C1 segment of cervical spinal cord (tissue), 14 donors: ENCODE measurements at regions not wholly inside any gene's neighbourhood (a gene's known extent, or its start where the extent isn't known, plus 50 kb on each side); places are given as distances from the start of the nearest gene placed in this dataset.
"Not testable (repeated sequence)": the region's sequence is repeated elsewhere in the genome, so short reads cannot be mapped to it uniquely, and the experiment has no call there.

Experiments
- DNase-seq, 14 donors: peaks; one replicate each; lab custom pipeline; 2025; lab: John Stamatoyannopoulos, UW

GRCh38 chr7:48822138-48822537, 102.2 kb upstream of the CDC14C start:
- DNase-seq: no peak

GRCh38 chr7:48832303-48832845, 92.0 kb upstream of the CDC14C start:
- peak in 11 of 14 donors; percentile 9 to 40 (median 18) for DNase-seq

GRCh38 chr7:48837266-48837665, 87.1 kb upstream of the CDC14C start:
- no peak for DNase-seq

DNA sequence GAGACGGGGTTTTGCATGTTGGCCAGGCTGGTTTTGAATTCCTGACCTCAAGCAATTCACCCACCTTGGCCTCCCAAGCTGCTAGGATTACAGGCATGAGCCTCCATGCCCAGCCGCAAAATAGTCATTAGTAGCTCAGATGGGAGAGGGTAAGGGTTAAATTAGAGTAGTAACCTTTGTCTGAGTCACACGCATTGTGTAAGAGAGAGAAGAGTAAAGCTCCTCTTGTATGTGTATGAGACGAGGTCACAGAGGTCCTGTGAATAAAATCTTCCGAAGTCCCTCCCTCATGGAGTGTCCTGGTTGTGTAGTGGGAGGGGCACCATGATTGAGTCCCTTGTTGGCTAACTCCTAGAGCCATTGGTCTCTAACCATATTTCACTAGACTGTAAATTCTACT, 85.2 kb upstream of the CDC14C start:
- DNase-seq: no peak

DNA sequence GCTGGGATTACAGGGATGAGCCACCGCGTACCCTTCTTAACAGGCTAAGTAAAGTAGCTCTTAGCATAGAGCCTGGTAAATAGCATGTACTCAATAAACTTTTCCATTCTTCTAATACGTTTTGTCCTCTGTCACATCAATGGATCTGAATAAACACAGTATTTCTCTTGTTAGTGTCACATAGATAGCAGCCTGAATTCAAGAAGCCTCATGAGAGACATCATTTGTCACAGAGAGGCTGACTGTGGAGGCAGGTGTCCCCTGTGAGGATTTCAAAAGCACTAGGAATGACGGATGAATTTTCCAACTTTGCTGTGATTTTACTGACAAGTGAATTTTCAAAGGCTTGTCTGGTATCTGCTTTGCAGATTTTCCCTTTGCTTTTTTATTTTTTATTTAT, 82.6 kb upstream of the CDC14C start:
- no peak for DNase-seq

DNA sequence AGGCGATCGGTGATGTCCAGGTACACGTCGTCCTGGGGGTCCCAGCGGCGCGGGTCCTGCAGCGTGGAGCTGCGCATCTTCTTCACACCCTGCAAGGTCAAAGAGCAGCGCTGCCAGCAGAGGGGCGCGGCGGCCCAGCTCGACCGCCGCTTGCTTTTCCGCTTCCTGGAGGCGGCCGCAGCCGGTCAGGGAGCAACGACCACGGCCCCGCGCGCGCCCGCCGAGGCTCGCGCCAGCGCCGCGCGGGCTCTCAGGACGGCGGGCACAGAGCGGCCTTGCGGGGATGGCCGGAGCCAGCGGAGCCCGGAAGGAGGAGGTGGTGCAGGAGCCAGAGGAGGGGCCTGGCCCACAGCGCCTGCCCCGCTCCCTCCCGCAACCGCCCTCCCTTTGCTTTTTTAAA, 76.4 kb upstream of the CDC14C start:
- no peak for DNase-seq

DNA sequence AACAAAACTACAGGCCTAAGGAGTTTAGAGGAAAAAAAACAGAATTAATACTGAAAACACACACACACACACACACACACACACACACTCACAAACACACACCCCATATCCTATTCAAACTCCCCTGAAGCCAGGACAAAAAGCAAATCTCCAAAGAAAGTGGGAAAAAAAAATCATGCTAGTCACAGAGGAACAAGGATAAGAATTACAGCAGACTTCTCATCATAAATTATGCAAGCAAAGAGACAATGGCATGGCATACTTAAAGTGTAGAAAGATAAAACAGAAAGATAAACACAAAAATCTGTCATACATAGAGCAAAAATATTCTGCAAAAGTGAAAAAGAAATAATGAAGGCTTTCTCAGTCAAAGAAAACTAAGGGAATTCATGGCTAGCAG, 63.9 kb upstream of the CDC14C start:
- DNase-seq: not testable (repeated sequence)

DNA sequence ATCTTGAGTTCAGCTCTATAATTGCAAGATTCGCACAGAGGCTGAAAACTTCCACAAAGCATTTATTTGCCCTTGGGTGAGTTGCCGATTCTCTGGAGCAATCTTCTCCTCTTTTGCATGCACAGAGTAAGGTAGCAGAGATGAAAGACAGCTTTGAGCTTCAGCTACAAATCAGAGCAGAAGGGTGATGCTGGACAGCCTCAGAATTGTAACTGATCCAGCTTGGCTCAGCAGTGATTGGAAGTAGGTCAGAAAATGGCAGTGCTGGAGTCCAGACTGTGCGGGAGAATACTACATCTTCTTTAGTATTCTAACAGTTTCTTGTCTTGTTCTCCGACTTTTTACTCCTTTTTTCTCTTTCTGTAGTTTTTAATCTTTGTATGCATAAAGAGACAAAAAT, 55.4 kb upstream of the CDC14C start:
- peak in 7 of 14 donors; percentile 4 to 85 (median 12) for DNase-seq

DNA sequence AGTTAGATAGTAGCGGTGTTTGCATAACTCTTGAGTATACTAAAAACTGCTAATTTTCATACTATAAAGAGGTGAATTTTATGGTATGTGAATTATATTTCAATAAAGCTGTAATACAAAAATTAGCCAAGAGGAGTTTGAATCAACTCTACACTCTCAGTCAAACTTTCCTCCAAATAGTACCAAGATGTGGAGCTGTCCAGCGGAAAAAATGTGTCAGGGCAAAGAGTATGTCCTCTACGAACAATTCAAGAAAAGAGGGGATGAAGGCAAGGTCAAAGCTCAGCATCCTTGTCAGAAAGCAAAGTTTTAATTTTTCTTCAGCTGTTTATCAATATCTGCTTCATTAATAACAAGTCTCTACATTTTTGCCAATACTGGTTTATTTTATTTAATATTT, 51.8 kb upstream of the CDC14C start:
- no peak for DNase-seq
